Nephron (organoid): ENCODE measurements at regions not wholly inside any gene's neighbourhood (a gene's known extent, or its start where the extent isn't known, plus 50 kb on each side); places are given as distances from the start of the nearest gene placed in this dataset.

ENCODE experiments used
- H3K27ac Mint-ChIP-seq, 3 experiments: 2 replicates each; pipeline ENCODE4 v1.8.0; 2020; ENCODE audit warnings: mixed read lengths in 3 of 3, mild to moderate bottlenecking in 2 of 3, moderate library complexity in 1 of 3
- H3K27me3 Mint-ChIP-seq: 2 replicates; pipeline ENCODE4 v1.8.0; 2021; ENCODE audit warnings: low read depth, mild to moderate bottlenecking, moderate library complexity, mixed read lengths
- H3K36me3 Mint-ChIP-seq: 2 replicates; pipeline ENCODE4 v1.8.0; 2020; ENCODE audit warnings: low read depth, mixed read lengths
- H3K4me1 Mint-ChIP-seq: 2 replicates; pipeline ENCODE4 v1.8.0; 2020; ENCODE audit warnings: mixed read lengths
- H3K4me3 Mint-ChIP-seq, 3 experiments: 2 replicates each; pipeline ENCODE4 v1.8.0; 2020; ENCODE audit warnings: mild to moderate bottlenecking in 3 of 3, mixed read lengths in 3 of 3, moderate library complexity in 2 of 3
- H3K9me3 Mint-ChIP-seq: 2 replicates; pipeline ENCODE4 v1.8.0; 2020; ENCODE audit warnings: mixed read lengths
- CTCF ChIP-seq, 3 experiments: fragments of 200-600 bp; sonication (generic); IDR thresholded peaks; one replicate each; pipeline ENCODE4 v1.5.0; 2021; ENCODE audit warnings: antibody characterized with exemption in 3 of 3; ENCODE audit not compliant: unreplicated experiment in 3 of 3

GRCh38 chr5:106241409-106241808 is 1429.3 kb downstream of the EFNA5 start:
- peaks cover 3% of the 10 kb centered on the region for H3K27me3 Mint-ChIP-seq
- no peak overlapping the region for H3K4me3 Mint-ChIP-seq
- no peak for TF ChIP-seq CTCF (IDR thresholded peaks at IDR 0.05; ENCODE audit: unreplicated experiment in 3 of 3)
- peaks cover 2% of the 10 kb centered on the region for H3K9me3 Mint-ChIP-seq
- H3K27ac Mint-ChIP-seq: no peak overlapping the region
- H3K4me1 Mint-ChIP-seq: no peaks in the 10 kb centered on the region
- H3K36me3 Mint-ChIP-seq: no peaks in the 10 kb centered on the region

- Mint-ChIP-seq H3K36me3 (peaks cover 3% of the 10 kb centered on the region), H3K27ac (no peak overlapping the region), H3K4me1 (peaks cover 4% of the 10 kb centered on the region), H3K9me3 (peaks cover 3% of the 10 kb centered on the region), H3K27me3 (no peaks in the 10 kb centered on the region), H3K4me3 (no peak overlapping the region)
- TF ChIP-seq CTCF (IDR thresholded peaks at IDR 0.05; ENCODE audit: unreplicated experiment in 3 of 3): no peak
These were observed 1464.7 kb downstream of the EFNA5 start for GRCh38 chr5:106205916-106206571.

GRCh38 chr5:106202035-106202434 is 1468.7 kb downstream of the EFNA5 start:
- no peaks in the 10 kb centered on the region for H3K4me1 Mint-ChIP-seq
- no peak overlapping the region for H3K4me3 Mint-ChIP-seq
- no peaks in the 10 kb centered on the region for H3K27me3 Mint-ChIP-seq
- H3K9me3 Mint-ChIP-seq: peaks cover 3% of the 10 kb centered on the region
- no peak for TF ChIP-seq CTCF (IDR thresholded peaks at IDR 0.05; ENCODE audit: unreplicated experiment in 3 of 3)
- no peaks in the 10 kb centered on the region for H3K36me3 Mint-ChIP-seq
- peak overlapping the region in 1 of 3 experiments; percentile 20 for H3K27ac Mint-ChIP-seq

GRCh38 chr5:106200971-106201370 is 1469.8 kb downstream of the EFNA5 start:
- Mint-ChIP-seq H3K4me1 (no peaks in the 10 kb centered on the region), H3K27me3 (no peaks in the 10 kb centered on the region), H3K36me3 (no peaks in the 10 kb centered on the region), H3K4me3 (no peak overlapping the region), H3K27ac (no peak overlapping the region), H3K9me3 (peaks cover 3% of the 10 kb centered on the region)
- TF ChIP-seq CTCF (IDR thresholded peaks at IDR 0.05; ENCODE audit: unreplicated experiment in 3 of 3): no peak

- Mint-ChIP-seq H3K4me1 (no peaks in the 10 kb centered on the region), H3K9me3 (no peaks in the 10 kb centered on the region), H3K27ac (peak overlapping the region in 1 of 3 experiments; percentile 47), H3K4me3 (no peak overlapping the region), H3K36me3 (no peaks in the 10 kb centered on the region), H3K27me3 (no peaks in the 10 kb centered on the region)
- TF ChIP-seq CTCF (IDR thresholded peaks at IDR 0.05; ENCODE audit: unreplicated experiment in 3 of 3): no peak
These were observed 1474.9 kb downstream of the EFNA5 start for GRCh38 chr5:106195679-106196474.
